SK-N-SH (cell line): ENCODE measurements at regions not wholly inside any gene's neighbourhood (a gene's known extent, or its start where the extent isn't known, plus 50 kb on each side); places are given as distances from the start of the nearest gene placed in this dataset.

Source experiments
- CTCF ChIA-PET: fragments of 300-600, 350-600 bp; formaldehyde crosslinking; extraction: SDS; loops from one replicate; lab custom pipeline; 2021; lab: Yijun Ruan, JAX
- POLR2A ChIA-PET: fragments of 350-600 bp; sonication (Branson Sonifier 250); formaldehyde crosslinking; extraction: SDS; loops from one replicate; lab custom pipeline; 2020; ENCODE audit warnings: antibody characterized with exemption, inconsistent platforms; lab: Yijun Ruan, JAX
- DNase-seq: peaks from one replicate; pipeline ENCODE4 v3.0.0; 2012
- H2AFZ ChIP-seq: fragments of 200-600 bp; sonication (generic); 2 replicates; pipeline ENCODE4 v1.8.1; 2016; ENCODE audit warnings: antibody characterized with exemption, mild to moderate bottlenecking, low read depth
- H3F3A ChIP-seq: fragments of 200-600 bp; sonication (generic); replicated peaks from 2 replicates; pipeline ENCODE3; 2016; ENCODE audit warnings: antibody characterized with exemption, mild to moderate bottlenecking; ENCODE audit not compliant: insufficient read depth
- H3K27ac ChIP-seq, 2 experiments: fragments of 200-500 bp in 1 of 2; fragments of 200-600 bp in 1 of 2; sonication (Bioruptor generic) in 1 of 2; sonication (generic), shearing (Covaris generic) in 1 of 2; 2 replicates each; pipeline versions ENCODE4 v1.5.1 to v1.6.1; 2014 to 2016; ENCODE audit warnings: low read depth in 2 of 2, inconsistent platforms in 1 of 2, low read length in 1 of 2, mild to moderate bottlenecking in 1 of 2, mixed read lengths in 1 of 2
- H3K27me3 ChIP-seq: fragments of 200-600 bp; sonication (generic), shearing (Covaris generic); 2 replicates; pipeline ENCODE4 v1.6.1; 2016; ENCODE audit warnings: mixed run types; ENCODE audit not compliant: insufficient read depth
- H3K36me3 ChIP-seq, 2 experiments: fragments of 200-500 bp in 1 of 2; fragments of 200-600 bp in 1 of 2; sonication (Bioruptor generic) in 1 of 2; sonication (generic) in 1 of 2; replicated peaks in 1 of 2; 2 replicates each; pipeline versions ENCODE3 to v1.5.1; 2014 to 2016; ENCODE audit warnings: low read length in 1 of 2, mild to moderate bottlenecking in 1 of 2; ENCODE audit not compliant: insufficient read depth in 2 of 2, control insufficient read depth in 1 of 2
- H3K4me1 ChIP-seq, 2 experiments: fragments of 200-500 bp in 1 of 2; fragments of 200-600 bp in 1 of 2; sonication (Bioruptor generic) in 1 of 2; sonication (generic), shearing (Covaris generic) in 1 of 2; 2 replicates each; pipeline versions ENCODE4 v1.5.1 to v1.6.1; 2014 to 2016; ENCODE audit warnings: low read depth in 1 of 2, low read length in 1 of 2, mixed run types in 1 of 2; ENCODE audit not compliant: insufficient read depth in 2 of 2, control insufficient read depth in 1 of 2
- H3K4me2 ChIP-seq: fragments of 200-600 bp; sonication (generic), shearing (Covaris generic); 2 replicates; pipeline ENCODE4 v1.6.1; 2017; ENCODE audit warnings: mixed run types
- H3K4me3 ChIP-seq, 2 experiments: fragments of 200-500 bp in 1 of 2; fragments of 200-600 bp in 1 of 2; sonication (Bioruptor generic) in 1 of 2; sonication (generic), shearing (Covaris generic) in 1 of 2; 2 replicates each; pipeline versions ENCODE4 v1.5.1 to v1.8.1; 2014 to 2016; ENCODE audit warnings: low read depth in 2 of 2, inconsistent platforms in 1 of 2, low read length in 1 of 2, mild to moderate bottlenecking in 1 of 2, mixed read lengths in 1 of 2, moderate library complexity in 1 of 2
- H3K79me2 ChIP-seq: fragments of 200-600 bp; sonication (generic); 2 replicates; pipeline ENCODE4 v1.8.1; 2017; ENCODE audit warnings: mild to moderate bottlenecking; ENCODE audit not compliant: insufficient read depth
- H3K9ac ChIP-seq: fragments of 200-600 bp; sonication (generic); 2 replicates; pipeline ENCODE4 v1.6.1; 2017; ENCODE audit warnings: mixed run types
- H3K9me2 ChIP-seq: fragments of 200-600 bp; sonication (generic); 2 replicates; pipeline ENCODE4 v1.6.1; 2017; ENCODE audit warnings: mixed run types
- H3K9me3 ChIP-seq: fragments of 200-600 bp; sonication (generic); 2 replicates; pipeline ENCODE4 v1.6.1; 2017; ENCODE audit warnings: mixed run types, mild to moderate bottlenecking, moderate library complexity
- H4K20me1 ChIP-seq: fragments of 200-600 bp; sonication (generic); 2 replicates; pipeline ENCODE4 v1.6.1; 2017; ENCODE audit warnings: mild to moderate bottlenecking, mixed run types; ENCODE audit not compliant: insufficient read depth
- CHD2 ChIP-seq: fragments of 150-350 bp; IDR thresholded peaks from 2 replicates; pipeline ENCODE4 v1.6.1; 2018; ENCODE audit warnings: low read length; ENCODE audit not compliant: partially characterized antibody
- FOSL2 ChIP-seq: IDR thresholded peaks from 2 replicates; pipeline ENCODE4 v1.4.0; 2012; ENCODE audit warnings: low read depth, mild to moderate bottlenecking, moderate library complexity, borderline replicate concordance
- FOXJ3 ChIP-seq: sonication (generic); formaldehyde crosslinking; IDR thresholded peaks from 2 replicates; pipeline ENCODE4 v1.5.1; 2020; ENCODE audit warnings: mild to moderate bottlenecking, missing genetic modification reagents
- FOXM1 ChIP-seq: IDR thresholded peaks from 2 replicates; pipeline ENCODE4 v1.4.0; 2012; ENCODE audit warnings: low read depth, mild to moderate bottlenecking
- GABPA ChIP-seq: IDR thresholded peaks from 2 replicates; pipeline ENCODE4 v1.4.0; 2012; ENCODE audit warnings: low read depth, mild to moderate bottlenecking
- GATA2 ChIP-seq: sonication (generic); formaldehyde crosslinking; IDR thresholded peaks from 2 replicates; pipeline ENCODE4 v1.5.0; 2020; ENCODE audit warnings: mild to moderate bottlenecking, missing genetic modification reagents
- IRF3 ChIP-seq: fragments of 150-350 bp; IDR thresholded peaks from 2 replicates; pipeline ENCODE4 v1.6.1; 2016; ENCODE audit warnings: mild to moderate bottlenecking, low read depth, low read length
- MAX ChIP-seq: IDR thresholded peaks from 2 replicates; pipeline ENCODE4 v1.4.0; 2012; ENCODE audit warnings: low read depth
- MEF2A ChIP-seq: IDR thresholded peaks from 2 replicates; pipeline ENCODE4 v1.4.0; 2012; ENCODE audit warnings: low read depth, borderline replicate concordance
- NRF1 ChIP-seq: IDR thresholded peaks from 2 replicates; pipeline ENCODE4 v1.6.1; 2012; ENCODE audit warnings: low read depth, mild to moderate bottlenecking, low read length
- RAD21 ChIP-seq: IDR thresholded peaks from 2 replicates; pipeline ENCODE4 v1.6.1; 2012; ENCODE audit warnings: mild to moderate bottlenecking, low read length
- RCOR1 ChIP-seq: fragments of 150-350 bp; IDR thresholded peaks from 2 replicates; pipeline ENCODE4 v1.6.1; 2017; ENCODE audit warnings: antibody characterized with exemption, low read length
- USF2 ChIP-seq: fragments of 150-350 bp; IDR thresholded peaks from 2 replicates; pipeline ENCODE4 v1.6.1; 2017; ENCODE audit warnings: antibody characterized with exemption, low read length, low read depth, borderline replicate concordance
- ZBTB33 ChIP-seq: IDR thresholded peaks from 2 replicates; pipeline ENCODE4 v1.4.0; 2012; ENCODE audit warnings: low read depth, borderline replicate concordance
- WGBS: methylation state at CpG from one replicate; pipeline ENCODE4 v1.1.6; 2017; ENCODE audit warnings: low lambda C conversion rate; 5-methylcytosine and 5-hydroxymethylcytosine counted together

GRCh38 chr1:67894981-67895735, 61.9 kb upstream of the GNG12 start:
- 96% methylated on average over 4 of the region's 4 CpGs for WGBS
- Histone ChIP-seq H3K4me2 (no peak overlapping the region), H3K4me3 (no peak overlapping the region), H3K4me1 (peaks cover 0 to 27% of the 10 kb centered on the region in 2 experiments; a peak in 3 of 4 replicates), H3K9me2 (no peaks in the 10 kb centered on the region), H3K27me3 (no peaks in the 10 kb centered on the region), H3K9ac (no peak overlapping the region), H3F3A (peaks cover 16% of the 10 kb centered on the region), H2AFZ (peak overlapping the region; percentile 43; the same call in 1 of the 2 replicates), H3K9me3 (peaks cover 3% of the 10 kb centered on the region; the same call in 1 of the 2 replicates), H3K27ac (no peak overlapping the region), H4K20me1 (no peaks in the 10 kb centered on the region), H3K79me2 (no peaks in the 10 kb centered on the region), H3K36me3 (no peaks in the 10 kb centered on the region)
- no peak for TF ChIP-seq FOXM1
- TF ChIP-seq USF2, result no peak
- no peak for TF ChIP-seq FOSL2
- no peak for TF ChIP-seq NRF1
- TF ChIP-seq FOXJ3 (CRISPR knock-in tag), result no peak
- TF ChIP-seq MEF2A, result no peak
- TF ChIP-seq RAD21, result no peak
- TF ChIP-seq CHD2, result no peak
- no peak for TF ChIP-seq RCOR1
- no peak for TF ChIP-seq ZBTB33
- no peak for TF ChIP-seq GABPA
- no peak for TF ChIP-seq MAX
- no peak for TF ChIP-seq GATA2 (CRISPR knock-in tag)
- no peak for TF ChIP-seq IRF3
- POLR2A ChIA-PET, result no interaction called here
- CTCF ChIA-PET, result interaction anchor here (0.8 to 1.3 kb wide), 2 partner anchors 9 to 46 kb away, joined by 3 to 4 read pairs; no protein-coding TSS in a partner anchor
- no peak for DNase-seq
